SH-SY5Y (cell line): ENCODE measurements at regions not wholly inside any gene's neighbourhood (a gene's known extent, or its start where the extent isn't known, plus 50 kb on each side); places are given as distances from the start of the nearest gene placed in this dataset.

ENCODE experiments used
- GATA2 ChIP-seq: IDR thresholded peaks from 2 replicates; pipeline ENCODE4 v1.6.1; 2011; ENCODE audit warnings: mild to moderate bottlenecking, low read depth, low read length
- GATA3 ChIP-seq: IDR thresholded peaks from 2 replicates; pipeline ENCODE4 v1.6.1; 2011; ENCODE audit warnings: low read depth, mild to moderate bottlenecking, low read length, moderate library complexity

- TF ChIP-seq GATA2: no peak
- no peak for TF ChIP-seq GATA3
These were observed 126.6 kb upstream of the BET1 start for GRCh38 chr7:94130716-94131115.

GRCh38 chr7:94133460-94133859 lies 129.3 kb upstream of the BET1 start:
- TF ChIP-seq GATA3: no peak
- TF ChIP-seq GATA2: no peak

GRCh38 chr7:94135180-94135579 lies 131.0 kb upstream of the BET1 start:
- TF ChIP-seq GATA3 (no peak), GATA2 (no peak)

GRCh38 chr7:94142281-94142680 lies 138.1 kb upstream of the BET1 start:
- no peak for TF ChIP-seq GATA3

GRCh38 chr7:94145602-94146001 lies 141.4 kb upstream of the BET1 start:
- TF ChIP-seq GATA3: no peak
- no peak for TF ChIP-seq GATA2

- TF ChIP-seq GATA2 (no peak), GATA3 (no peak)
These were observed 142.3 kb upstream of the BET1 start for GRCh38 chr7:94146408-94146807.

- TF ChIP-seq GATA3: no peak
- TF ChIP-seq GATA2: no peak
These were observed 145.8 kb upstream of the BET1 start for GRCh38 chr7:94149789-94150545.

- TF ChIP-seq GATA2 (no peak), GATA3 (no peak)
These were observed 150.0 kb upstream of the BET1 start for GRCh38 chr7:94154182-94154581.

GRCh38 chr7:94154858-94155257 lies 150.7 kb upstream of the BET1 start:
- no peak for TF ChIP-seq GATA3
- no peak for TF ChIP-seq GATA2

GRCh38 chr7:94160719-94161435 lies 156.7 kb upstream of the BET1 start:
- TF ChIP-seq GATA2 (no peak), GATA3 (no peak)

GRCh38 chr7:94161476-94161875 lies 157.3 kb upstream of the BET1 start:
- TF ChIP-seq GATA3 (no peak), GATA2 (no peak)

GRCh38 chr7:94169682-94170081 lies 165.5 kb upstream of the BET1 start:
- TF ChIP-seq GATA2 (no peak), GATA3 (no peak)

GRCh38 chr7:94170836-94171235 lies 166.7 kb upstream of the BET1 start:
- TF ChIP-seq GATA2: no peak
- no peak for TF ChIP-seq GATA3

- no peak for TF ChIP-seq GATA2
- TF ChIP-seq GATA3: no peak
These were observed 169.3 kb upstream of the BET1 start for GRCh38 chr7:94173436-94173835.

GRCh38 chr7:94174375-94174774 lies 170.2 kb upstream of the BET1 start:
- TF ChIP-seq GATA3 (no peak), GATA2 (no peak)
